ENCODE measurements at regions not wholly inside any gene's neighbourhood (a gene's known extent, or its start where the extent isn't known, plus 50 kb on each side); places are given as distances from the start of the nearest gene placed in this dataset.

GRCh38 chr6:53994201-53994600 is 117.0 kb upstream of the MLIP start:
- no peaks in the 10 kb centered on the region for H3K36me3 ChIP-seq (ENCODE audit: control insufficient read depth in 2 of 3, insufficient read depth in 3 of 3, low read length in 3 of 3)
- intact Hi-C loops (cut with micrococcal nuclease) = no loop called here
- H3K4me1 ChIP-seq (ENCODE audit: control insufficient read depth in 2 of 2, insufficient read depth in 2 of 2, low read length in 2 of 2) = no peaks in the 10 kb centered on the region
- CTCF ChIA-PET = no interaction called here
- H3K36me3 Mint-ChIP-seq = no peaks in the 10 kb centered on the region
- no peak for ATAC-seq
- H3K27me3 Mint-ChIP-seq = peaks cover 3 to 15% (median 8%) of the 10 kb centered on the region in 5 donors
- H3K4me3 ChIP-seq (ENCODE audit: low read length) = no peak overlapping the region
- no peaks in the 10 kb centered on the region for H3K27me3 ChIP-seq (ENCODE audit: control insufficient read depth in 2 of 2, insufficient read depth in 2 of 2, low read length in 2 of 2)
- no peak overlapping the region for H3K4me3 Mint-ChIP-seq
- POLR2A ChIA-PET = no interaction called here
- H3K27ac ChIP-seq (ENCODE audit: low read depth, low read length) = no peak overlapping the region
- no peaks in the 10 kb centered on the region for H3K9me3 ChIP-seq (ENCODE audit: control insufficient read depth in 2 of 3, low read length in 3 of 3)
- DNase-seq = no peak
- H3K9me3 Mint-ChIP-seq = peaks cover 0 to 7% (median 0%) of the 10 kb centered on the region in 11 donors
- H3K27ac Mint-ChIP-seq = no peak overlapping the region
- peaks cover 0 to 7% (median 0%) of the 10 kb centered on the region in 7 donors for H3K4me1 Mint-ChIP-seq

- Histone ChIP-seq H3K4me3 (ENCODE audit: low read length) (no peak overlapping the region), H3K27ac (ENCODE audit: low read depth, low read length) (no peak overlapping the region), H3K4me1 (ENCODE audit: control insufficient read depth in 2 of 2, insufficient read depth in 2 of 2, low read length in 2 of 2) (no peaks in the 10 kb centered on the region), H3K36me3 (ENCODE audit: control insufficient read depth in 2 of 3, insufficient read depth in 3 of 3, low read length in 3 of 3) (no peaks in the 10 kb centered on the region), H3K27me3 (ENCODE audit: control insufficient read depth in 2 of 2, insufficient read depth in 2 of 2, low read length in 2 of 2) (no peaks in the 10 kb centered on the region), H3K9me3 (ENCODE audit: control insufficient read depth in 2 of 3, low read length in 3 of 3) (no peaks in the 10 kb centered on the region)
- POLR2A ChIA-PET = no interaction called here
- intact Hi-C loops (cut with micrococcal nuclease) = no loop called here
- H3K4me1 Mint-ChIP-seq = peaks cover 0 to 7% (median 0%) of the 10 kb centered on the region in 7 donors
- H3K4me3 Mint-ChIP-seq = no peak overlapping the region
- peaks cover 3 to 17% (median 8%) of the 10 kb centered on the region in 5 donors for H3K27me3 Mint-ChIP-seq
- DNase-seq (no peak), ATAC-seq (no peak)
- no peak overlapping the region for H3K27ac Mint-ChIP-seq
- peaks cover 0 to 5% (median 0%) of the 10 kb centered on the region in 11 donors for H3K9me3 Mint-ChIP-seq
- CTCF ChIA-PET = interaction anchor here (0.8 kb wide), 1 partner anchor 18 kb away, joined by 3 read pairs; no protein-coding TSS in a partner anchor
- no peaks in the 10 kb centered on the region for H3K36me3 Mint-ChIP-seq
These were observed 115.3 kb upstream of the MLIP start for GRCh38 chr6:53995935-53996334.

- no peak overlapping the region for H3K27ac Mint-ChIP-seq
- Histone ChIP-seq H3K27me3 (ENCODE audit: control insufficient read depth in 2 of 2, insufficient read depth in 2 of 2, low read length in 2 of 2) (no peaks in the 10 kb centered on the region), H3K36me3 (ENCODE audit: control insufficient read depth in 2 of 3, insufficient read depth in 3 of 3, low read length in 3 of 3) (no peaks in the 10 kb centered on the region), H3K9me3 (ENCODE audit: control insufficient read depth in 2 of 3, low read length in 3 of 3) (no peaks in the 10 kb centered on the region), H3K4me3 (ENCODE audit: low read length) (no peak overlapping the region), H3K4me1 (ENCODE audit: control insufficient read depth in 2 of 2, insufficient read depth in 2 of 2, low read length in 2 of 2) (no peaks in the 10 kb centered on the region), H3K27ac (ENCODE audit: low read depth, low read length) (no peak overlapping the region)
- H3K4me1 Mint-ChIP-seq = peaks cover 0 to 7% (median 0%) of the 10 kb centered on the region in 7 donors
- peak overlapping the region in 1 of 10 donors; percentile 51 for H3K4me3 Mint-ChIP-seq
- DNase-seq = no peak
- ATAC-seq = no peak
- no peaks in the 10 kb centered on the region for H3K36me3 Mint-ChIP-seq
- ChIA-PET CTCF (no interaction called here), POLR2A (no interaction called here)
- intact Hi-C loops (cut with micrococcal nuclease) = no loop called here
- H3K27me3 Mint-ChIP-seq = peaks cover 0 to 17% (median 5%) of the 10 kb centered on the region in 5 donors
- H3K9me3 Mint-ChIP-seq = no peaks in the 10 kb centered on the region
These were observed 112.9 kb upstream of the MLIP start for GRCh38 chr6:53998303-53998702.

GRCh38 chr6:53999088-53999755 is 112.0 kb upstream of the MLIP start:
- Histone ChIP-seq H3K27me3 (ENCODE audit: control insufficient read depth in 2 of 2, insufficient read depth in 2 of 2, low read length in 2 of 2) (no peaks in the 10 kb centered on the region), H3K27ac (ENCODE audit: low read depth, low read length) (no peak overlapping the region), H3K4me3 (ENCODE audit: low read length) (no peak overlapping the region), H3K9me3 (ENCODE audit: control insufficient read depth in 2 of 3, low read length in 3 of 3) (no peaks in the 10 kb centered on the region), H3K36me3 (ENCODE audit: control insufficient read depth in 2 of 3, insufficient read depth in 3 of 3, low read length in 3 of 3) (no peaks in the 10 kb centered on the region), H3K4me1 (ENCODE audit: control insufficient read depth in 2 of 2, insufficient read depth in 2 of 2, low read length in 2 of 2) (no peaks in the 10 kb centered on the region)
- no peaks in the 10 kb centered on the region for H3K36me3 Mint-ChIP-seq
- H3K27ac Mint-ChIP-seq = no peak overlapping the region
- intact Hi-C loops (cut with micrococcal nuclease) = no loop called here
- H3K4me1 Mint-ChIP-seq = peaks cover 0 to 7% (median 0%) of the 10 kb centered on the region in 7 donors
- no peak overlapping the region for H3K4me3 Mint-ChIP-seq
- ATAC-seq (no peak), DNase-seq (no peak)
- H3K9me3 Mint-ChIP-seq = no peaks in the 10 kb centered on the region
- POLR2A ChIA-PET = no interaction called here
- H3K27me3 Mint-ChIP-seq = peaks cover 0 to 14% (median 5%) of the 10 kb centered on the region in 5 donors
- CTCF ChIA-PET = no interaction called here

- Histone ChIP-seq H3K9me3 (ENCODE audit: control insufficient read depth in 2 of 3, low read length in 3 of 3) (no peaks in the 10 kb centered on the region), H3K27ac (ENCODE audit: low read depth, low read length) (no peak overlapping the region), H3K4me1 (ENCODE audit: control insufficient read depth in 2 of 2, insufficient read depth in 2 of 2, low read length in 2 of 2) (no peaks in the 10 kb centered on the region), H3K27me3 (ENCODE audit: control insufficient read depth in 2 of 2, insufficient read depth in 2 of 2, low read length in 2 of 2) (no peaks in the 10 kb centered on the region), H3K4me3 (ENCODE audit: low read length) (no peak overlapping the region), H3K36me3 (ENCODE audit: control insufficient read depth in 2 of 3, insufficient read depth in 3 of 3, low read length in 3 of 3) (no peaks in the 10 kb centered on the region)
- no peaks in the 10 kb centered on the region for H3K36me3 Mint-ChIP-seq
- no peak for DNase-seq
- H3K9me3 Mint-ChIP-seq = peaks cover 0 to 1% (median 0%) of the 10 kb centered on the region in 11 donors
- intact Hi-C loops (cut with micrococcal nuclease) = no loop called here
- H3K27ac Mint-ChIP-seq = no peak overlapping the region
- peaks cover 0 to 15% (median 0%) of the 10 kb centered on the region in 5 donors for H3K27me3 Mint-ChIP-seq
- no peak overlapping the region for H3K4me3 Mint-ChIP-seq
- no peak for ATAC-seq
- CTCF ChIA-PET = no interaction called here
- peaks cover 0 to 7% (median 0%) of the 10 kb centered on the region in 7 donors for H3K4me1 Mint-ChIP-seq
- POLR2A ChIA-PET = no interaction called here
These were observed 109.1 kb upstream of the MLIP start for GRCh38 chr6:54002116-54002515.

GRCh38 chr6:54003316-54003715 is 107.9 kb upstream of the MLIP start:
- CTCF ChIA-PET = no interaction called here

GRCh38 chr6:54008589-54008988 is 102.7 kb upstream of the MLIP start:
- ChIA-PET POLR2A (no interaction called here), CTCF (no interaction called here)
- Mint-ChIP-seq H3K9me3 (peaks cover 0 to 1% (median 0%) of the 10 kb centered on the region in 11 donors), H3K36me3 (no peaks in the 10 kb centered on the region), H3K4me3 (no peak overlapping the region), H3K4me1 (no peaks in the 10 kb centered on the region), H3K27ac (no peak overlapping the region), H3K27me3 (peaks cover 0 to 12% (median 4%) of the 10 kb centered on the region in 5 donors)
- no peak for ATAC-seq
- intact Hi-C loops (cut with micrococcal nuclease) = no loop called here
- H3K27ac ChIP-seq (ENCODE audit: low read depth, low read length) = no peak overlapping the region
- no peaks in the 10 kb centered on the region for H3K9me3 ChIP-seq (ENCODE audit: control insufficient read depth in 2 of 3, low read length in 3 of 3)
- DNase-seq = no peak
- H3K36me3 ChIP-seq (ENCODE audit: control insufficient read depth in 2 of 3, insufficient read depth in 3 of 3, low read length in 3 of 3) = no peaks in the 10 kb centered on the region
- no peaks in the 10 kb centered on the region for H3K4me1 ChIP-seq (ENCODE audit: control insufficient read depth in 2 of 2, insufficient read depth in 2 of 2, low read length in 2 of 2)
- no peak overlapping the region for H3K4me3 ChIP-seq (ENCODE audit: low read length)
- H3K27me3 ChIP-seq (ENCODE audit: control insufficient read depth in 2 of 2, insufficient read depth in 2 of 2, low read length in 2 of 2) = no peaks in the 10 kb centered on the region

More at GRCh38 chr6:54003316-54003715, 107.9 kb upstream of the MLIP start:
- Histone ChIP-seq H3K4me3 (ENCODE audit: low read length) (no peak overlapping the region), H3K27ac (ENCODE audit: low read depth, low read length) (no peak overlapping the region), H3K4me1 (ENCODE audit: control insufficient read depth in 2 of 2, insufficient read depth in 2 of 2, low read length in 2 of 2) (no peaks in the 10 kb centered on the region), H3K9me3 (ENCODE audit: control insufficient read depth in 2 of 3, low read length in 3 of 3) (no peaks in the 10 kb centered on the region), H3K36me3 (ENCODE audit: control insufficient read depth in 2 of 3, insufficient read depth in 3 of 3, low read length in 3 of 3) (no peaks in the 10 kb centered on the region), H3K27me3 (ENCODE audit: control insufficient read depth in 2 of 2, insufficient read depth in 2 of 2, low read length in 2 of 2) (no peaks in the 10 kb centered on the region)
- intact Hi-C loops (cut with micrococcal nuclease) = no loop called here
- H3K27ac Mint-ChIP-seq = no peak overlapping the region
- peaks cover 0 to 1% (median 0%) of the 10 kb centered on the region in 11 donors for H3K9me3 Mint-ChIP-seq
- H3K27me3 Mint-ChIP-seq = peaks cover 0 to 15% (median 0%) of the 10 kb centered on the region in 5 donors
- H3K4me3 Mint-ChIP-seq = no peak overlapping the region
- POLR2A ChIA-PET = no interaction called here
- peaks cover 0 to 5% (median 0%) of the 10 kb centered on the region in 7 donors for H3K4me1 Mint-ChIP-seq
- no peaks in the 10 kb centered on the region for H3K36me3 Mint-ChIP-seq
- ATAC-seq = no peak
- DNase-seq = no peak

Measured in naive thymus-derived CD4-positive, alpha-beta T cell (primary cell).